ENCODE measurements at regions not wholly inside any gene's neighbourhood (a gene's known extent, or its start where the extent isn't known, plus 50 kb on each side); places are given as distances from the start of the nearest gene placed in this dataset.

- DNase-seq, result no peak
These were observed 337.5 kb downstream of the SEC14L1 start for GRCh38 chr17:77478281-77478680.

- no peak for DNase-seq
These were observed 338.1 kb downstream of the SEC14L1 start for GRCh38 chr17:77478899-77479298.

- DNase-seq, result peak; percentile 50
These were observed 338.8 kb downstream of the SEC14L1 start for GRCh38 chr17:77479372-77480198.

- no peak for DNase-seq
These were observed 339.4 kb downstream of the SEC14L1 start for GRCh38 chr17:77480199-77480508.

GRCh38 chr17:77480509-77481215 is 339.9 kb downstream of the SEC14L1 start:
- no peak for DNase-seq

- no peak for DNase-seq
These were observed 341.0 kb downstream of the SEC14L1 start for GRCh38 chr17:77481476-77482374.

GRCh38 chr17:77482375-77483127 is 341.8 kb downstream of the SEC14L1 start:
- no peak for DNase-seq

GRCh38 chr17:77483128-77483598 is 342.4 kb downstream of the SEC14L1 start:
- DNase-seq, result no peak

- no peak for DNase-seq
These were observed 343.3 kb downstream of the SEC14L1 start for GRCh38 chr17:77484111-77484510.

- DNase-seq, result no peak
These were observed 344.5 kb downstream of the SEC14L1 start for GRCh38 chr17:77485089-77485833.

- DNase-seq, result no peak
These were observed 346.5 kb downstream of the SEC14L1 start for GRCh38 chr17:77487211-77487629.

GRCh38 chr17:77487677-77488530 is 347.1 kb downstream of the SEC14L1 start:
- no peak for DNase-seq

GRCh38 chr17:77488531-77489238 is 347.9 kb downstream of the SEC14L1 start:
- no peak for DNase-seq

GRCh38 chr17:77489239-77489892 is 348.6 kb downstream of the SEC14L1 start:
- DNase-seq, result no peak

GRCh38 chr17:77489893-77490255 is 349.1 kb downstream of the SEC14L1 start:
- no peak for DNase-seq

GRCh38 chr17:77490361-77491183 is 349.8 kb downstream of the SEC14L1 start:
- DNase-seq, result no peak

GRCh38 chr17:77491921-77492445 is 351.2 kb downstream of the SEC14L1 start:
- DNase-seq, result no peak
